K562 (cell line): ENCODE measurements at regions not wholly inside any gene's neighbourhood (a gene's known extent, or its start where the extent isn't known, plus 50 kb on each side); places are given as distances from the start of the nearest gene placed in this dataset.

Experiments used
- ATAC-seq: fragments of 200-7000 bp; cut with Tn5 transposase; 3 replicates; pipeline ENCODE4 v1.9.1; 2020; ENCODE audit warnings: moderate library complexity
- BruUV-seq: library from RNA; stranded (reverse); fragments of 400-500 nt; replicated peaks from 2 replicates; lab custom pipeline; 2021; lab: Mats Ljungman, UMichigan
- CTCF ChIA-PET: fragments of 300-600 bp; formaldehyde crosslinking; extraction: SDS; loops from one replicate; lab custom pipeline; 2021; ENCODE audit warnings: low intra/inter-chr PET ratio; lab: Yijun Ruan, JAX
- POLR2A ChIA-PET: fragments of 300-600, 350-650 bp; sonication (Branson Sonifier 250); formaldehyde crosslinking; extraction: SDS; loops from one replicate; lab custom pipeline; 2021; ENCODE audit warnings: antibody characterized with exemption, inconsistent platforms; lab: Yijun Ruan, JAX
- DNase-seq, 4 experiments: peaks; one replicate each; pipeline versions ENCODE4 v3.0.0 to v3.0.0-alpha.2; 2011 to 2018; ENCODE audit warnings: low spot score in 3 of 4, mixed read lengths in 3 of 4; ENCODE audit errors: extremely low read depth in 1 of 4
- FAIRE-seq: peaks from 2 replicates; lab custom pipeline; 2011; peaks lifted over from hg19 to GRCh38; lab: Jason Lieb, UNC
- H2AFZ ChIP-seq: 2 replicates; pipeline ENCODE4 v1.6.0; 2011; ENCODE audit warnings: low read depth, low read length, control low read depth, inconsistent platforms
- H3K27ac ChIP-seq: fragments of 200-600 bp; 3 replicates; pipeline ENCODE4 v1.8.0; 2011; ENCODE audit warnings: low read depth, mild to moderate bottlenecking, control low read depth, inconsistent platforms, low read length, moderate library complexity, mixed read lengths; ENCODE audit errors: extremely low read depth
- H3K27me3 ChIP-seq, 2 experiments: fragments of 300-600 bp in 1 of 2; 2 replicates in 1 of 2; 3 replicates in 1 of 2; pipeline versions ENCODE4 v1.6.0 to v1.8.0; 2011; ENCODE audit warnings: inconsistent platforms in 2 of 2, low read length in 2 of 2, mild to moderate bottlenecking in 1 of 2, mixed read lengths in 1 of 2, moderate library complexity in 1 of 2; ENCODE audit not compliant: control insufficient read depth in 2 of 2, insufficient read depth in 2 of 2
- H3K36me3 ChIP-seq: fragments of 300-600 bp; 3 replicates; pipeline ENCODE4 v1.8.0; 2011; ENCODE audit warnings: mild to moderate bottlenecking, low read length, inconsistent platforms; ENCODE audit not compliant: control insufficient read depth, insufficient read depth
- H3K4me1 ChIP-seq, 2 experiments: fragments of 200-600 bp in 1 of 2; replicated peaks in 1 of 2; 2 replicates in 1 of 2; 3 replicates in 1 of 2; pipeline versions ENCODE4 v1.5.1 to v1.8.0; 2011; ENCODE audit warnings: inconsistent platforms in 2 of 2, low read length in 2 of 2, mild to moderate bottlenecking in 1 of 2, mixed read lengths in 1 of 2, moderate library complexity in 1 of 2; ENCODE audit not compliant: control insufficient read depth in 2 of 2, insufficient read depth in 2 of 2
- H3K4me2 ChIP-seq: 2 replicates; pipeline ENCODE4 v1.6.1; 2011; ENCODE audit warnings: low read length, control low read depth, inconsistent platforms, mixed read lengths; ENCODE audit not compliant: insufficient read depth
- H3K4me3 ChIP-seq: fragments of 200-600 bp; sonication (generic), shearing (Covaris generic); 2 replicates; pipeline ENCODE4 v1.5.1; 2016; ENCODE audit warnings: control low read depth, inconsistent platforms
- H3K79me2 ChIP-seq: fragments of 200-600 bp; 3 replicates; pipeline ENCODE4 v1.8.0; 2011; ENCODE audit warnings: low read length, inconsistent platforms; ENCODE audit not compliant: control insufficient read depth, insufficient read depth
- H3K9ac ChIP-seq, 2 experiments: 2 replicates each; pipeline versions ENCODE4 v1.6.0 to v1.6.1; 2011; ENCODE audit warnings: low read depth in 2 of 2, low read length in 2 of 2, control low read depth in 1 of 2, inconsistent platforms in 1 of 2, mild to moderate bottlenecking in 1 of 2, mixed read lengths in 1 of 2; ENCODE audit not compliant: insufficient read depth in 1 of 2
- H3K9me1 ChIP-seq: one replicate; pipeline ENCODE4 v1.6.0; 2011; ENCODE audit warnings: inconsistent platforms, mild to moderate bottlenecking, low read length, moderate library complexity; ENCODE audit not compliant: control insufficient read depth, insufficient read depth
- H3K9me3 ChIP-seq: replicated peaks from 2 replicates; pipeline ENCODE4 v1.5.1; 2011; ENCODE audit warnings: low read depth, low read length, inconsistent platforms; ENCODE audit not compliant: control insufficient read depth, insufficient read depth
- H4K20me1 ChIP-seq: replicated peaks from 2 replicates; pipeline ENCODE4 v1.6.1; 2011; ENCODE audit warnings: low read length, inconsistent platforms, mixed read lengths; ENCODE audit not compliant: control insufficient read depth, insufficient read depth
- ATF3 ChIP-seq, 2 experiments: fragments of 450-650 bp in 1 of 2; sonication (generic) in 1 of 2; formaldehyde crosslinking in 1 of 2; IDR thresholded peaks in 1 of 2; conservative IDR thresholded peaks in 1 of 2; 2 replicates each; pipeline versions ENCODE4 v1.6.1 to v1.8.1; 2016 to 2023; ENCODE audit warnings: mild to moderate bottlenecking in 2 of 2, moderate library complexity in 2 of 2, inconsistent platforms in 1 of 2, missing genetic modification reagents in 1 of 2
- CREB5 ChIP-seq: fragments of 250-450 bp; sonication (Bioruptor Pico); IDR thresholded peaks from 2 replicates; pipeline ENCODE4 v1.5.0; 2020; ENCODE audit warnings: mild to moderate bottlenecking
- MAFF ChIP-seq: IDR thresholded peaks from 2 replicates; pipeline ENCODE4 v1.6.1; 2012; ENCODE audit warnings: low read length, improper control_type of control experiment
- SIX5 ChIP-seq, 2 experiments: IDR thresholded peaks; 2 replicates each; pipeline ENCODE4 v1.6.1; 2011; ENCODE audit warnings: low read length in 2 of 2, borderline replicate concordance in 1 of 2, low read depth in 1 of 2, mild to moderate bottlenecking in 1 of 2, moderate library complexity in 1 of 2; ENCODE audit not compliant: insufficient read depth in 1 of 2
- ZNF217 ChIP-seq: sonication (generic); formaldehyde crosslinking; IDR thresholded peaks from 2 replicates; pipeline ENCODE4 v1.8.0; 2022; ENCODE audit warnings: mild to moderate bottlenecking, missing genetic modification reagents
- ZNF436 ChIP-seq: fragments of 250-450, 450-650 bp; sonication (Bioruptor Pico); formaldehyde crosslinking; IDR thresholded peaks from 2 replicates; pipeline ENCODE4 v1.7.0; 2020; ENCODE audit warnings: mild to moderate bottlenecking
- ZNF512 ChIP-seq: IDR thresholded peaks from 2 replicates; pipeline ENCODE4 v1.6.1; 2016; ENCODE audit warnings: missing genetic modification characterization, missing compliant biosample characterization
- ZNF830 ChIP-seq: fragments of 250-450 bp; sonication (Bioruptor Pico); IDR thresholded peaks from 2 replicates; pipeline ENCODE4 v1.5.0; 2021; ENCODE audit warnings: mild to moderate bottlenecking
- WGBS: fragments of 100-300 bp; shearing (Covaris generic); methylation state at CpG from one replicate; pipeline ENCODE4 v1.1.6; 2016; ENCODE audit warnings: low coverage, mixed read lengths; ENCODE audit not compliant: insufficient coverage; ENCODE audit errors: missing lambda C conversion rate; 5-methylcytosine and 5-hydroxymethylcytosine counted together
- in situ Hi-C: fragments of 300-500 bp; cut with MboI; formaldehyde crosslinking; loops from 4 replicates; pipeline ENCODE4 v1.15.0; 2018; ENCODE audit warnings: inconsistent platforms, mixed read lengths
- intact Hi-C: fragments of 100-400 bp; cut with micrococcal nuclease; formaldehyde crosslinking; loops from 2 replicates; pipeline ENCODE4 v1.14.2; 2022

- in situ Hi-C loops: no loop called here
- no peak overlapping the region for H3K9ac ChIP-seq
- no peak for TF ChIP-seq MAFF
- no peak for TF ChIP-seq SIX5 (IDR thresholded peaks at IDR 0.05; ENCODE audit: borderline replicate concordance in 1 of 2, insufficient read depth in 1 of 2, low read depth in 1 of 2, low read length in 2 of 2)
- TF ChIP-seq ZNF436 (CRISPR knock-in tag): no peak
- no peak for TF ChIP-seq ATF3 (IDR thresholded peaks at IDR 0.05)
- TF ChIP-seq ATF3 (CRISPR knock-in tag; conservative IDR thresholded peaks at IDR 0.05): no peak
- TF ChIP-seq ZNF512 (tag): no peak
- TF ChIP-seq ZNF217: no peak
- no peak for TF ChIP-seq ZNF830 (CRISPR knock-in tag)
- TF ChIP-seq CREB5 (CRISPR knock-in tag): no peak
- no peak for ATAC-seq
- H3K4me1 ChIP-seq: no peaks in the 10 kb centered on the region
- 2% methylated on average over 7 of the region's 7 CpGs for WGBS
- H3K4me2 ChIP-seq: no peak overlapping the region
- no peaks in the 10 kb centered on the region for H3K9me1 ChIP-seq
- H4K20me1 ChIP-seq: no peaks in the 10 kb centered on the region
- H3K27me3 ChIP-seq: peaks cover 0 to 12% of the 10 kb centered on the region in 2 experiments; a peak in 2 of 5 replicates
- no peak overlapping the region for H3K4me3 ChIP-seq
- ChIA-PET CTCF (no interaction called here), POLR2A (no interaction called here)
- no peak overlapping the region for H3K27ac ChIP-seq
- H3K79me2 ChIP-seq: no peaks in the 10 kb centered on the region
- no peaks in the 10 kb centered on the region for H3K36me3 ChIP-seq
- intact Hi-C loops: no loop called here
- H3K9me3 ChIP-seq: no peaks in the 10 kb centered on the region
- DNase-seq: no peak
- BruUV-seq: no TSS peak
- FAIRE-seq: no peak
- H2AFZ ChIP-seq: no peak overlapping the region
Observed at GRCh38 chr18:77785415-77785975, 535.8 kb downstream of the GALR1 start.
